PC-9 (cell line): ENCODE measurements at regions not wholly inside any gene's neighbourhood (a gene's known extent, or its start where the extent isn't known, plus 50 kb on each side); places are given as distances from the start of the nearest gene placed in this dataset.

Experiments
- CTCF ChIP-seq: fragments of 200-600 bp; sonication (generic); conservative IDR thresholded peaks from 2 replicates; pipeline ENCODE4 v1.6.1; 2017; ENCODE audit warnings: mixed run types, antibody characterized with exemption, mild to moderate bottlenecking, moderate library complexity
- EZH2 ChIP-seq: fragments of 200-600 bp; sonication (generic); IDR thresholded peaks from 2 replicates; pipeline ENCODE4 v1.8.0; 2017; ENCODE audit warnings: antibody characterized with exemption, low read depth

GRCh38 chr14:100657780-100658179 lies 68.9 kb upstream of the DLK1 start:
- no peak for TF ChIP-seq CTCF
- TF ChIP-seq EZH2: no peak
